ENCODE measurements at regions not wholly inside any gene's neighbourhood (a gene's known extent, or its start where the extent isn't known, plus 50 kb on each side); places are given as distances from the start of the nearest gene placed in this dataset.

- H4K20me1 ChIP-seq (ENCODE audit: control insufficient read depth, insufficient read depth, low read length, poor library complexity, severe bottlenecking) = no peaks in the 10 kb centered on the region
- H3K4me3 Mint-ChIP-seq = no peak overlapping the region
- no peaks in the 10 kb centered on the region for H3K9me3 ChIP-seq (ENCODE audit: control extremely low read depth in 1 of 3, control insufficient read depth in 2 of 3, insufficient read depth in 1 of 3, low read length in 2 of 3)
- H3K9me3 Mint-ChIP-seq (ENCODE audit: insufficient read depth) = no peaks in the 10 kb centered on the region
- TF ChIP-seq CTCF (IDR thresholded peaks at IDR 0.05) (no peak), EZH2 (IDR thresholded peaks at IDR 0.05; ENCODE audit: borderline replicate concordance, insufficient read depth, low read depth, low read length, poor library complexity, severe bottlenecking) (no peak)
- H3K79me2 ChIP-seq (ENCODE audit: control insufficient read depth, insufficient read depth, low read length) = no peaks in the 10 kb centered on the region
- intact Hi-C loops (cut with micrococcal nuclease) = no loop called here
- no peaks in the 10 kb centered on the region for H3K4me1 Mint-ChIP-seq
- DNase-seq (no peak), ATAC-seq (ENCODE audit: low read depth) (no peak)
- no peak overlapping the region for H2AFZ ChIP-seq (ENCODE audit: insufficient read depth, low read depth, low read length, poor library complexity, severe bottlenecking)
- no peak overlapping the region for H3K4me3 ChIP-seq (ENCODE audit: control extremely low read depth in 1 of 5, extremely low read depth in 1 of 5, insufficient read depth in 1 of 5, low read depth in 2 of 5, low read length in 4 of 5)
- ChIA-PET POLR2A (no interaction called here), CTCF (no interaction called here)
- H3K27ac ChIP-seq (ENCODE audit: low read length in 2 of 2) = no peak overlapping the region
- no peak overlapping the region for H3K27ac Mint-ChIP-seq
- H3K27me3 ChIP-seq (replicated peaks in 1 of 4; ENCODE audit: control extremely low read depth in 1 of 4, control insufficient read depth in 3 of 4, insufficient read depth in 4 of 4, low read length in 3 of 4) = no peaks in the 10 kb centered on the region
- no CpG with 5 or more reads among the region's 2 CpGs for WGBS (ENCODE audit: insufficient coverage)
- no peaks in the 10 kb centered on the region for H3K27me3 Mint-ChIP-seq
- no peak overlapping the region for H3K4me2 ChIP-seq (replicated peaks; ENCODE audit: low read depth, low read length, poor library complexity, severe bottlenecking)
- no peaks in the 10 kb centered on the region for H3K4me1 ChIP-seq (ENCODE audit: control insufficient read depth in 2 of 2, insufficient read depth in 2 of 2, low read length in 2 of 2)
- no peak overlapping the region for H3K9ac ChIP-seq (ENCODE audit: low read length)
- no peaks in the 10 kb centered on the region for H3K36me3 ChIP-seq (replicated peaks in 1 of 2; ENCODE audit: control extremely low read depth in 1 of 2, control insufficient read depth in 1 of 2, extremely low read depth in 1 of 2, insufficient read depth in 2 of 2, low read length in 1 of 2)
These were observed 634.3 kb downstream of the TRIB2 start for GRCh38 chr2:13351068-13351467.

- Histone ChIP-seq H3K79me2 (ENCODE audit: control insufficient read depth, insufficient read depth, low read length) (no peaks in the 10 kb centered on the region), H3K9ac (ENCODE audit: low read length) (no peak overlapping the region), H3K9me3 (ENCODE audit: control extremely low read depth in 1 of 3, control insufficient read depth in 2 of 3, insufficient read depth in 1 of 3, low read length in 2 of 3) (no peaks in the 10 kb centered on the region), H3K27me3 (replicated peaks in 1 of 4; ENCODE audit: control extremely low read depth in 1 of 4, control insufficient read depth in 3 of 4, insufficient read depth in 4 of 4, low read length in 3 of 4) (no peaks in the 10 kb centered on the region), H3K4me3 (ENCODE audit: control extremely low read depth in 1 of 5, extremely low read depth in 1 of 5, insufficient read depth in 1 of 5, low read depth in 2 of 5, low read length in 4 of 5) (no peak overlapping the region), H4K20me1 (ENCODE audit: control insufficient read depth, insufficient read depth, low read length, poor library complexity, severe bottlenecking) (no peaks in the 10 kb centered on the region), H2AFZ (ENCODE audit: insufficient read depth, low read depth, low read length, poor library complexity, severe bottlenecking) (no peak overlapping the region), H3K27ac (ENCODE audit: low read length in 2 of 2) (no peak overlapping the region), H3K36me3 (replicated peaks in 1 of 2; ENCODE audit: control extremely low read depth in 1 of 2, control insufficient read depth in 1 of 2, extremely low read depth in 1 of 2, insufficient read depth in 2 of 2, low read length in 1 of 2) (no peaks in the 10 kb centered on the region), H3K4me1 (ENCODE audit: control insufficient read depth in 2 of 2, insufficient read depth in 2 of 2, low read length in 2 of 2) (no peaks in the 10 kb centered on the region), H3K4me2 (replicated peaks; ENCODE audit: low read depth, low read length, poor library complexity, severe bottlenecking) (no peak overlapping the region)
- H3K4me3 Mint-ChIP-seq = no peak overlapping the region
- POLR2A ChIA-PET = no interaction called here
- no peak overlapping the region for H3K27ac Mint-ChIP-seq
- intact Hi-C loops (cut with micrococcal nuclease) = no loop called here
- no peaks in the 10 kb centered on the region for H3K27me3 Mint-ChIP-seq
- no peak for ATAC-seq (ENCODE audit: low read depth)
- TF ChIP-seq EZH2 (IDR thresholded peaks at IDR 0.05; ENCODE audit: borderline replicate concordance, insufficient read depth, low read depth, low read length, poor library complexity, severe bottlenecking) = no peak
- TF ChIP-seq CTCF (IDR thresholded peaks at IDR 0.05) = no peak
- no peaks in the 10 kb centered on the region for H3K4me1 Mint-ChIP-seq
- DNase-seq = no peak
- no peaks in the 10 kb centered on the region for H3K9me3 Mint-ChIP-seq (ENCODE audit: insufficient read depth)
- CTCF ChIA-PET = no interaction called here
These were observed 636.3 kb downstream of the TRIB2 start for GRCh38 chr2:13353083-13353482.

Measured in B cell (primary cell).